ENCODE measurements at regions not wholly inside any gene's neighbourhood (a gene's known extent, or its start where the extent isn't known, plus 50 kb on each side); places are given as distances from the start of the nearest gene placed in this dataset.

DNA sequence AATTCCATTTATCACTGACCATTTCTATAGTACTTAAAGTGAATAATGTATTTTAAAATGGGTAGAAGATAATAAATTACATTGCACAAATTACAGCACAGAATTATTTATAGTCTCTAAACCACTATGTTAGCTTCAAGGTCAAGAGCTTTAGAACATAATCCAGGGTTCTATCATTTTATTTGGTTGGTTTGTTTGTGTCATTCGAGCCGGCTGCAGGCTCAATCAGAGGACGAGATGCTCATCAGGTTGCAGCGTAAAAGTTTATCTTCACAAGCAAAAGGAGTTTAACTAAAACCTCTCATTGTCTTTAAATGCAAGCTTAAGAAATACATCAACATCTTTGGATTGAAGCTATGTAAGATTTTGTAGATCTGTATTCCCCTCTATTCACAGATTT, 523.8 kb downstream of the EFNA5 start:
- no peak for DNase-seq (ENCODE audit: low spot score)

DNA sequence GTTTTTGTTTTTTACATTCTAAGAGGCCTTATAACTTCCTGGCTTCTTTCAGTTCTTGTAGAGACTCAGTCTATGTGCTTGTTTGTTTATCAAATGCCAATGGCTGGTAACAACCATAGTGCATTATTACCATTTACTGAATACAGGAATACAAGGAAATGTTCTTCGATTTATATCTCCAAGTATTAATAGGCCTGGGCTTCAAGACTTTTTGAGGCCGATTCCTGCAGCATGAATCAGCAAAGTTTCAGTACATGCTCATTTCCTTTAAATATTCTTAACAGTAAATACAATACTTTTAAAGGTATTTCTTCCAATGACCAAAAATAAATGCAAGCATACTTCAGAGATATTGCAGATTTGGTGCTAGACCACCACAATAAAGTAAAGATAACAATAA, 535.3 kb downstream of the EFNA5 start:
- no peak for DNase-seq (ENCODE audit: low spot score)

DNA sequence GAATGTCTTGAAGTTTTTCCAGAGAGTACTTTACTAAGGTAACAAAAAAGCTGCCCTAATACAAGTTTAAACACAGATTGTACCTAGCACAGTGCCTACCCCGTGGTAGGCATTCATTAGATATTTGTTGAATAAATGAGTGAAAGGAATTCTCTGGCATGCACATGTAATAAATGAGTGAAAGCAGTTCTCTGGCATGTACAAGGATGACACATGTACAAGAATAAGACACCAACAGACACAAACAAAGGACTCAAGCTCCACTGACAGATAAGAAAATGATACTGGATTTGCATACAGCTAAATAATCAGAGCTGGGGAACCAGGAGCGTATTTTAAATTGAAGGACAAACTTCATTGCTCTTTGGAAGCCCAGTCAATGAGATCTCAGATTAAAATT, 535.8 kb downstream of the EFNA5 start:
- DNase-seq (ENCODE audit: low spot score), result no peak

DNA sequence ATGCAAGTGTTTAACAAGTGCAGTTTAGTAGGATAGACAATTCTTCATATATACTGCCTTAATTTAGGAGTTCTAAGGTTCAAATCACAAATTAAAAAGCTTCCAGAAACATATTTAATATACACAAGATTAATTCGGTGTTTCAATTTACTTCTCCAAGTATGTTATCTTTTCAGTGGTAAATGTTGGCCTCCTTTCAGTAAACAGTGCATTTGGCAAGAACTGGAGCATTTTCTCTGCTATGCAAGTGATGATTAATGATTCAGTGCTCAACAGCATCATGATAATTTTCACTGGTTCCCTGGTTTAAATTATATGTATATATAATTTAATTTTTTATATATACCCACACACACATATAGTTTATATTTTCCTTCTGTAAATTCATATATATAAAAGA, 541.7 kb downstream of the EFNA5 start:
- DNase-seq (ENCODE audit: low spot score), result peak; percentile 26

DNA sequence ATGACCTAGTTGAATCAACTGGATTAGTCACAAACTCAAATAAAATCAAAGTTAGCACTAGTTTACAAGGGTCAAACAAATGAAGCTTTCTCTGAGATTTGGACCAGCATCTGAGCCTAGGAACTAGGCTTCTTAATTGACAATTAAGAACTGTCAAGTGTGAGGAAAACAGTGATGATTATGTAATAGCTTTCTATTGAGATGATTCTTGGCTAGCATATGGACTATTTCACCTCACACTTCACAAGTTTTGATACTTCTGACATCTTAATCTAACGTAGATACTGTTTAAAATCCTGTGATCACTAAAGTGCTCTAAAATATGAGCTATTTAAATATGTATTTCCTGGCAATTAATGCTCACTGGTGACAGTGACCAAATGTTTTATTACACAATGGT, 542.9 kb downstream of the EFNA5 start:
- no peak for DNase-seq (ENCODE audit: low spot score)

DNA sequence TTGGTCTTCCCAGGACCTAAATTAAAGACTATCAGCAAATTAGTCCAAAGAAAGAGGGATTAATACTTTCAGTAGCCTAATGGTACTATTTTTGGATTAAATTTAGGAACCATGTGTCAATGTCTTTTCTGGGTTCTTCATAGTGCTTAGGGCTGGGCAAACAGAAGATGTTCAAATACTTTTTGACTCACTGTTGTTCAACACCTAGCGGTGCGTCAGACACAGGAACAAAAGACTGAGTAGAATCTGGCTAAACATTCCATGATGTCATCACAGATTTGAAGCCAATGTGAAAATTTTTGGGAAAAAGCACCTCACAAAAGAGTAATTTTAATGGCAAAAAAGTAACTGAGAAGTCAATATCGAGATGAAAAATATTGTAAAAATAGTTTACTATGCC, 544.4 kb downstream of the EFNA5 start:
- DNase-seq (ENCODE audit: low spot score), result no peak

DNA sequence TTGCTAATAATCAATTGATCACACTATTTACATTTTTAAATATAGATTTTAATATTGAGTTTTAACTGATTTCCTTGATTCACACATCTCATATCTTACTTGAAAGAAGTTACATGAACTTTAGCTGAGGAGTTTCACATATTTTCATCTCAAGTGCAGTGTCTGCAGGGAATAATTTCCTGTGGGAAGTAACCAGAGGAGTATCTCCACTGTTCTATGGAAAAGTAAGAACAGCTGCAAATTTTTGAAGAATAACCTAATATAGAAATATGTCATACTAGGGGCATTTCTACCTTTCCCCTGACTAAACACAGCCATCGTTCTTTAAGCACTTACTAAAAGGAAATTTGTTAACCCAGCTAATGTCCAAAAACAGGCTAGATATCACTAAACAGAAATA, 546.4 kb downstream of the EFNA5 start:
- no peak for DNase-seq (ENCODE audit: low spot score)

DNA sequence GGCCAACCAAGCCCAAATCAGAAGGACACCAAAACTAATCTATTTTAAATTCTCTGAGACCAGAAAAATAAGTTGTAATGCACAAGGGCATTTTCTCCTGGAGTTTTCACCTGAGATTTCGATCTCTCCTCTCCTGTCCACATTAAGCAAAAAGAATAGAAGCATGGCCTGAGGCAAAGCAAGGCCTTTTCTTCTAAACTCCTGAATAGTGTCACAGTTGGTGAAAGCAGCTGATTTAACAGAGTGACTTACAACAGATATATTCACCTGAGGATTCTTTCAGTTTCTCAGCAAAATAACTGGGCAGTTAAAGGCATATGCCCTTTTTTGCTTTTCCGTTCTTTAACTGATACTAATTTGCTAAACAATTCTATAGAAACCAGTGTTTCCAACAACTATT, 547.7 kb downstream of the EFNA5 start:
- DNase-seq (ENCODE audit: low spot score), result no peak

DNA sequence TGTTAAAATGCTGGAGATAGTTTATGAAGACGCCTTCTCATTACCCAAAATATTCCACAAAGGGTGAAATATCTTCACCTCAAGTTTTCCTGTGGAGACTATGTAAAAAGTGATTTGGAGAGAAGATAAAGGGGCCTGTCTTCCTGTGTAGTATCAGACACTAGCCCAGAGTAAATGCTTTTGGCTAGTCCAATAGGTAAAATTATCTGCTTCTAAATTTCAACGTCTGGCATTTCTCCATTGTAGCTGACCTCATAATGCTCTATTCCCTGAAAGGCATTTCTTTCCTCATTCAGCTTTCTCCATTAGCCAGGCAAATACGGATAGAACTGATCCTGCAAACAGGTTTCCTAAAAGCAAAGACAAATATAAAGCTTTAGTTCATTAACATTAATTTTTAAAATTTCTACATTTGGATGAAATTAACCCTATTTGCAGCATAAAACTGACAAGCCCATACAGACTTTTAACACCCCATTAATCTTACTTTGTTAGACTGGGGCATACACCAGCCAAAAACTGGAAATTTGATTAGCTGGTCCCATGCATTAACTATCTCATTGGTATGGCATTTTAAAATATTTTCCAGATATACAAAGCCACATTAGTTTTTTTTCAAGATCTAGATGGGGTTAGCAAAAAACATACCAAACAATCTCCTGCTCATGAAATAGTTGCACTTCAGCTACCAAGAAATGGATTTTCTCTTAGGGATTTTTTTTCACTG, 548.8 kb downstream of the EFNA5 start:
- no peak for DNase-seq (ENCODE audit: low spot score)

DNA sequence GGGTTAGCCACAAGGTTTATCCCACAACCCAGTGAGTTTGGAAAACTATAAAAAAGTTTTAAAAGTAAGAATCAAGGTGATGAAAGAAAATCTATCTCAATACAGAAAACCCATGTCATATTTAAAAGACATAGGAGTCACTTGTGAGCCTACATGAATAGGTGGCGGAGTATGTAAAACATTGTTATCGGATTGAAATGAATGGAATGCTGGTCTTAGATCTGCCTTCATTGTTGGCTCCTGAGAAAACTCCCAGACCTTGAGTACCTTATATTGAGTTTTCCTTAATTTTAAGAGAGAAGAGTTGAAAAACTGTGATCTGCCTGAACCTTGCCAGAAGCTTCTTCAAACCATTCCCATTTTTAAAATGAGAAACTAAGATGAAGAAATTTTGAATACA, 551.1 kb downstream of the EFNA5 start:
- no peak for DNase-seq (ENCODE audit: low spot score)

DNA sequence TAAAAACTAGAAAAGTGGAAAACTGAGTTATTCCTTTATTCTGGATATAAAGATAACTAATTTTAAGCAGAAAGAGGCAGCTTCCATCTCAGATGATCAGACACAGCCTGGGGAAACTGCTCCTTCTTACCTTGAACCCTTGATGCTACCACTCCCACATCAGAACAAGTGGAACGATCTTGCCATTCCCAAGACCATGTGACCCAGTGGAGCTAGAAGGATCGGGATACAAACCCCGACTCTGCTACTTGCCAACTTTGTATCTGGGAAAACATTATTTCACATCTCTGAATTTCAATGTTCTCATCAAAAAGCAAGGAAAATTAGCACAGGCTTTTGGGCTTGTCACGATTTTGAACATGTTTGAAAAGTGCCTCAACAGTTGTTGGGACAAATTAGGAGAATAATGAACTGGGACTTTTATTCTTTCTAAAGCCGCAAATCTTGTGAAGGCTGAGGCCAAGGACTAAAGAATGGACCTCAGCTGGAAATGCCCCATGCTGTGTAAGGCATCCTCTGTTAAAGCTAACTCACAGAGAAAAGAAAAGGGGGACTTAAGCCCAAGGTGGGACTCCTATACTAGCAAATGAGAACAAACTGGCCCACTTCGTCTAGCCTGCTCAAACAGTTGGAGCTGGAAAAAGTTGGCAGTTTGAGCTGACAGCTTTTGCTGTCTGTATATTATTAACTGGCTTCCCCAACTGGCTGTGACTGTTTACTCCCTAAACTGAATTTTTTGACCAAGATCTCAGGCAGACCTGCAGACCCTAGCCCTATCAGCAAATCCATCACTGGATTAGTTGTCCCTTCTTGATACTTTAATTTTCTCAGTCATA, 552.3 kb downstream of the EFNA5 start:
- DNase-seq (ENCODE audit: low spot score), result no peak

DNA sequence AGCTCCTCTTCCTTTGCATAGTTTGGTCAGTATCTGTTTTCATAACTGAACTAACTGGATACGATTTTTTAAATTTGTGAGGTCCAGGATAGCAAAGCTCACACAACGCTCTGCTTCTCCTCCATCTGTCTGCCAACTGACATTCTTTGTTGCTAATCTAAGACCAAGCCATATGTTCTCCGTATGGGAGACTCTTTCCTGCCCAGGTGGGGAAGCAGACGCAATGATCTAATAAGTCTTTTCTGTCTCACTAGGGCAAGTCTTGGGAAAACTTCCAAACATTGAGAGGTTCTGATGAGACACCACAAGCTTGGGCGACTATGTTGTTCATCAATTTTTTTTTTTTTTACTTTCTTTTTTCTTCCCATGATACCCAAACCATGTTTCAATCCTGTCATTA, 558.5 kb downstream of the EFNA5 start:
- no peak for DNase-seq (ENCODE audit: low spot score)

DNA sequence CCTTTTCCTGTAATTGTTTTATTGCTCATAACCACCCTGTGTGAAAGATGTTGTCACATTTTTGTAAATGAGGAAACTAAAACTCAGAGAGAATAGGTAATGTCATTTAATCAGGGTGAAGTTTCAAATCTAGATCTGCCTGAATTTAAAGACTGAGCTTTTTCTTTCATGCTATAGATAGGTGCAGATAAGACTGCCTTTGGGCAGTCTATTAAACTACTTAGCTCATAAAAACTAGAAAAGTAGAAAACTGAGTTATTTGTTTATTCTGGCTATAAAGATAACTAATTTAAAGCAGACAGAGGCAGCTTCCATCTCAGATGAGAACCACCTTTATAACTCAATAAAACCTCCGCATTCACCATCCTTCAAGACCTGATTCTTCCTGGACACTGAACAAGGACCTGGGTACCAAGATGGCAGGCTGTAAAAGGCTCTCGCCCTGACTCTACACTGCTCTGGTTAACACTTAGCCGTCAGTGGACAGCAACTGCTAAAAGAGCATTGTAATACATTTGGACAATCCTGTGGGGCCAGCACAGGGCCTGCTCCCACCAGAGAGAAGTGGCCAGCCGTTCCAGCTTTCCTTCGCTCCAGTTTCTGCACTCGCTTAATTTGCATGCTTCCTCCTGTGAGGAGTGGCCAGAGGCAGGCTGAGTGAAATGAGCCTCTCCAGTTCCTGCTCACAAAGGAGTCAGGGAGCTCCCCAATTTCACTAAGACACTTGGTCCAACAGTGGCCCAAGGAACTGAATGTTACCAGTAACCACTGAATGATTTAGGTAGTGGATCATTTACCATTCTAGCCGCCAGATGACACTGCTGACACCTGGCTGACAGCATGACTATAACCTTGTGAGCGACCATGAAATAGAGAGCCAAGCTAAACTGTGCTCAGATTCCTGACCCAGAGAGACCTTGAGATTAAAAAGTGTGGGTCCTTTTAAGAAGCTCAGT, 566.4 kb downstream of the EFNA5 start:
- DNase-seq (ENCODE audit: low spot score), result no peak

DNA sequence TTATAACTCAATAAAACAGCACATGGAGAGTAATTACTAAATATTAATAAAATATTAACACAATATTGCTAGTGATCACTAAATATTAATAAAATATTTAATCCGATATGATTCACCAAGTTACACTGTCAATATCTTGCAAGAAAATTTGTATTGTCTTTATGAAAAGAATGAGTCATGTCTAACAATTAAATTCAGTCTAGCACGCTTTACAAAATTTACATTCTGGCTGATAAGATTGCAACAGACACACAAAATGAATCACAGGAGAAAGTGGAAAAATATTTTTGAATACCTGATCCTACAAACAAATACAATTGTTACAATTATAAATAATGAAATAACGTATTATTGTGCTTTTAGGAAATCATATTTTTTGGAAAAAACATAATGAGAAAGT, 567.2 kb downstream of the EFNA5 start:
- DNase-seq (ENCODE audit: low spot score), result no peak

DNA sequence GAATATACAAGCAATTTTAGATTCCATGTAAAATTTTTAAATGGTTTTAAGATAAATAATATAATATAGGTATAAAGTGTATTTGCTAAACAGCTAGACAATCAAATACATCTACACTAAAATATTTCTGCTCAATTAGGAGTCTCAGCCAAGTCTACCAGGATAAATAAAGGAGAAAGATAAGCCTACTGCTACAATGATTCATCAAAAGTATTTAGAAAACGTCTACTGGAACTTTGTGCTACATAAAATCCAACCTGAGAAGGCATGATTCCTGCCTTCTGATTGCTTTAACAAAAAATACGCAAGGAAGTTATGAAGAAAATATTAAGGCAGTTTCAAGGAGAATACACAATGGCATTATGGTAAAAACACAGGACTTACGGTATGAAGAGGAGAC, 570.6 kb downstream of the EFNA5 start:
- DNase-seq (ENCODE audit: low spot score), result no peak

DNA sequence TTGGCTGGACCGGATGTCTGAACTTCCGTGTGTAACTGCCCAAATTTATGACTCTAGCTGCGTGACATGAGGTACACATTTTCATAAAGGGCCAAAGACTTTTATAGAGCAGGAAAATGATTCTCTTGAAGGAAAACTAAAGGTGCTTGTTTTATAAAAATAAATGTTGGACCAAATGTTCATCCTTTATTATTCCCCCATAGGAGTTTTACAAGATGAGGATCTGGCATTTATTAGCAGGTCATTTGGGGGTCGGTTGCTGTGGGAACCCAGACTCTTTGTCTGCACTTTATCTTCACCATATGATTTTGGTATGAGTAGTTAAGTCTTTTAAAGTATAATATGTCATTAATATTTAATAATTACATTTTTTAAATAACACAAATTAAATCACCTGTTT, 571.2 kb downstream of the EFNA5 start:
- DNase-seq (ENCODE audit: low spot score), result no peak

DNA sequence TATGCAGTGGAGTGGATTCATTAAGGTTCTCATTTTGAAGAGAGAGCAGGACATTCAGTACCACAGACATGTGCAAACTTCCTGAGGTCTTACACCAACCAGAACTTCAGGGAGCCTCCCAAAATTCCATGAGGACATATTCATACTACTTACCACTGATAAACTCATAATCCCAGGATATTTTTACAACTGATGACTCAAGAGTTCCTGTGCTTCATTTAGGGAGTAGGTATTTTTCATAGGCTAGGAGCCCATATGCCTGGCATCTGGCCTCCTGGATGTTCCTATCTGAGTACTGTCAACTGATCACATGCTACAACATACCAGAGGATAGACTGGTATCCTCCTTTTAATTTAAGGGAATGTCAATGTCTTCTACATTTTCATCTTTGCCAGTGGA, 578.0 kb downstream of the EFNA5 start:
- peak; percentile 28 for DNase-seq (ENCODE audit: low spot score)

DNA sequence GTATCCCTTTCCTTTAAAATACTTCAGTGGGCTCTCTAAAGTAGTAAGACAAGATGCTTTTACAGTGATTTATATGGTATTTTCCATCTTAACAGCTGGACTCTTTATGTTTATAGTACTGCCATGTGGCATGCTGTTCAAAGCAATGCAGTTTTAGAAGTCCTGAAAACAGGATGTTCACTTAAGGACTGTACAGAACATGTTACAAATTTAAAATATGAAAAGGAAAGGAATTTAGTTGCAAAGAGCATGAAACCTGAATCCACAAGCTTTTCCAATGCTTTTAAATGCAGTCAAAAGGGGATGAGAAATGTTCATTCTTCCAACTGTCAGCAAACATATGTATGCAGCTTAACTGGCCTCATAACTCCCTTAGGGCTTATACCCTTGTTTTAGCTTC, 580.2 kb downstream of the EFNA5 start:
- DNase-seq (ENCODE audit: low spot score), result no peak

DNA sequence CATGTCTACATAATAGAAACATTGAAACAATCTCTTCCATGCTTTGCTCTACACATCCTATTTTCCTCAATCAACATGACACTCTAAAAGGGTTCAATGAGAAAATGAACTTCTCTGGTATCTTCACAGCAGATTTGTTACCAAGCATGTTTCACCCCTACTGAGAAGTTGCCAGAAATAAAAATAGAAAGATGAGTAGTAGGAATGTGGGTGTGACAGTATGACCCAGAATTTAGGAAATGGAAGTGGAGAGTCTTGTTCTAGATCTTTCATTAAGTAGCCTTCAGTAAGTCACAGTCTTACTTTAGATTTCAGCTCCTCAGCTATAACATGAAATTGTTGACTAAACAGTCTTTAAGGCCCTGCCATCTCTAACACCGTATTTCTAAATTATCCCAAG, 581.8 kb downstream of the EFNA5 start:
- DNase-seq (ENCODE audit: low spot score), result no peak

DNA sequence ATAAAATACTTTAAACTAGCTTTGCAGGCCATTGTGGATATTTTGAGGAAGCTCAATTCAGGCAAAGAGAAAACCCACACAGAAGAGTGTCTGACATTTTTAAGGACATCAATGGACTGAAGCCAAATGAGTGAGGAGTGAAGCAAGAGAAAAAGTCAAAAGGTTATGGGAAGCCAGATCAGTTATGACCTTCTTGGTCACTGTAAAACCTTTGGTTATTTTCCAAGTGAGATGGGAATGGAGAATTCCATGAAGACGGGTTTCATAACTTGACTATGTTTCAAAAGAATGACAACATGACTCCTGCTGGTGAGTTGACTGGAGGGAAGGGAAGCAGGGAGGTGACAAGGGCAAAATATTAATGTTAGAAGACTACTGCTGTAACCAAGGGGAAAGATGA, 585.2 kb downstream of the EFNA5 start:
- DNase-seq (ENCODE audit: low spot score), result no peak

DNA sequence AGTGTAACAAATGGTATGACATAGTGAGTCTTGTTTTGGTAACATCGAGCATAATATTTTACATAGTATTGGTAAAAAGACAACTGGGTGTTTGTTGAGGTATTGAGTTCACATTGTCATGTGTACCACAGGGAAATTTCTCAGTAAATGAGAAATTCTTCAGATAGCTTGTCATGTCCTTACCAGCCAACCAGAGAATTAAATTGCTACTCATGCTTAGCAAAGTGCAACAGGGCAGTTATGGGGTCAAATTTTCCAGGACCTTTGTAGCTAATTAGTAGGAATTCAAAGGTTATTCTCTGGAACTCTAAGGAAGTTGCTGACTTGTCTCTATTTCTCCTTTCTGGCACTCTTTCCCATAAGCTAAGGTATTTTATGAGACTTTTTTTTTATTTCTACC, 595.7 kb downstream of the EFNA5 start:
- peak; percentile 14 for DNase-seq (ENCODE audit: low spot score)

DNA sequence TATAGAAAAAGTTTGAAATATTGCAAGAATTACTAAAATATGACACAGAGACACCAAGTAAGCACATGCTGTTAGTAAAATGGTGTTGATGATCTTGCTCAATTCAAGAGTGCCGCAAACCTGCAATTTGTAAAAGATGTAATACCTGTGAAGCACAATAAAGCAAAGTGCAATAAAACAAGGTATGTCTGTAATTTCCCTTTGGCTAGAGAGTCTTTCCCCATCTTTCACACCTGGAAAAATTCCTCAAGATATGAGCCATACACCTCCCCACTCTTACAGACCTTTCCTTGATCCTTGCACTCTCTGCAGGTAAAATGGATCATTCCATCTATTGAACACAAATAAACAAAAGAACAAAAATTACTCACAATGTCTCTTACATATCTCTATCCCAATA, 597.8 kb downstream of the EFNA5 start:
- DNase-seq (ENCODE audit: low spot score), result no peak
